HFFc6 (cell line): ENCODE measurements at regions not wholly inside any gene's neighbourhood (a gene's known extent, or its start where the extent isn't known, plus 50 kb on each side); places are given as distances from the start of the nearest gene placed in this dataset.

Experiments used
- DNase-seq: peaks from one replicate; pipeline ENCODE4 v3.0.0-alpha.2; 2018
- H3K27ac Mint-ChIP-seq: 2 replicates; pipeline ENCODE4 v1.8.0; 2020; ENCODE audit warnings: mild to moderate bottlenecking, mixed read lengths
- H3K27me3 Mint-ChIP-seq: 2 replicates; pipeline ENCODE4 v1.8.0; 2021; ENCODE audit warnings: mild to moderate bottlenecking, moderate library complexity, mixed read lengths; ENCODE audit not compliant: insufficient read depth
- H3K36me3 Mint-ChIP-seq: 2 replicates; pipeline ENCODE4 v1.8.0; 2021; ENCODE audit warnings: low read depth, mixed read lengths
- H3K4me1 Mint-ChIP-seq: 2 replicates; pipeline ENCODE4 v1.8.0; 2020; ENCODE audit warnings: low read depth, mixed read lengths
- H3K4me3 Mint-ChIP-seq: 2 replicates; pipeline ENCODE4 v1.8.0; 2020; ENCODE audit warnings: mild to moderate bottlenecking, moderate library complexity, mixed read lengths
- H3K9me3 Mint-ChIP-seq: 2 replicates; pipeline ENCODE4 v1.8.0; 2020; ENCODE audit warnings: mild to moderate bottlenecking, mixed read lengths
- TF ChIP-seq, protein P1 (sequence below): fragments of 200-600 bp; sonication (generic); IDR thresholded peaks from 2 replicates; pipeline ENCODE4 v1.5.0; 2021; ENCODE audit warnings: antibody characterized with exemption, mild to moderate bottlenecking

DNA sequence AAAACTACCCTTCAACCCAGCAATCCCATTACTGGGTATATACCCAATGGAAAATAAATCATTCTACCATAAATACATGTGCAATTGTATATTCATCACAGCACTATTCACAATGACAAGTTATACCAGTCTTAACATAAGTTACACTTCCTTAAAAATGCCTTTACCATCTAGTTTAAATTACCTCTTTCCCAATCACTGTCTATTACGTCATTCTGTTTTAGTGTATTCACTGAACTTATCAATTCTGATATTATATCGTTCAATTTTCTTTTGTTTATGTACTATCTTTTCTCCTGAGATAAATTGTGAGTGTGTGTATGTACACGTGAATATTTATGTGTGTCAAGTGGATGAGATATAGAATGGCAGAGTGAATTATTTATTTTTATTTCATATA, 1416.8 kb downstream of the OLFM4 start:
- Mint-ChIP-seq H3K9me3 (peaks cover 13% of the 10 kb centered on the region), H3K27me3 (no peaks in the 10 kb centered on the region), H3K4me1 (no peaks in the 10 kb centered on the region), H3K4me3 (no peak overlapping the region), H3K36me3 (no peaks in the 10 kb centered on the region), H3K27ac (no peak overlapping the region)
- TF ChIP-seq, protein P1, sequence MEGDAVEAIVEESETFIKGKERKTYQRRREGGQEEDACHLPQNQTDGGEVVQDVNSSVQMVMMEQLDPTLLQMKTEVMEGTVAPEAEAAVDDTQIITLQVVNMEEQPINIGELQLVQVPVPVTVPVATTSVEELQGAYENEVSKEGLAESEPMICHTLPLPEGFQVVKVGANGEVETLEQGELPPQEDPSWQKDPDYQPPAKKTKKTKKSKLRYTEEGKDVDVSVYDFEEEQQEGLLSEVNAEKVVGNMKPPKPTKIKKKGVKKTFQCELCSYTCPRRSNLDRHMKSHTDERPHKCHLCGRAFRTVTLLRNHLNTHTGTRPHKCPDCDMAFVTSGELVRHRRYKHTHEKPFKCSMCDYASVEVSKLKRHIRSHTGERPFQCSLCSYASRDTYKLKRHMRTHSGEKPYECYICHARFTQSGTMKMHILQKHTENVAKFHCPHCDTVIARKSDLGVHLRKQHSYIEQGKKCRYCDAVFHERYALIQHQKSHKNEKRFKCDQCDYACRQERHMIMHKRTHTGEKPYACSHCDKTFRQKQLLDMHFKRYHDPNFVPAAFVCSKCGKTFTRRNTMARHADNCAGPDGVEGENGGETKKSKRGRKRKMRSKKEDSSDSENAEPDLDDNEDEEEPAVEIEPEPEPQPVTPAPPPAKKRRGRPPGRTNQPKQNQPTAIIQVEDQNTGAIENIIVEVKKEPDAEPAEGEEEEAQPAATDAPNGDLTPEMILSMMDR = no peak
- no peak for DNase-seq

DNA sequence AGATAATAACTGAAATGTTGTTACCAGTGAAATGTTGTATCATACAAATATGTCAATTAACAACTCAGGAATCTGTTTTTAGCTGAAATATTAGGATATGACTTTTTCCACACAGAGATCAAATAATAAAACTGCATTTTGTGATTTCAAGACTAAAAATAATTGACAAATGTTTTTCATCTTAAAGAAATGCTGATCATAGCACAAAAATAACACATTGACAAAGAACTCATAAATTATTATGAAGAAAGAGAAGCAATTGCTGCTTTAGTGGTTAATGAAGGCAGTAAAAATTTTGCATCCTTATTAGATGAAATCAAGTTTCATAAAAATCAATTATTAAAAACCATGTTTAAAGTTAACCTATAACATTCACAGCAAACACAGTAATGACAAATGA, 1417.3 kb downstream of the OLFM4 start:
- Mint-ChIP-seq H3K27ac (no peak overlapping the region), H3K36me3 (no peaks in the 10 kb centered on the region; the same call in 1 of the 2 replicates), H3K9me3 (peaks cover 17% of the 10 kb centered on the region), H3K27me3 (no peaks in the 10 kb centered on the region), H3K4me3 (no peak overlapping the region), H3K4me1 (no peaks in the 10 kb centered on the region)
- TF ChIP-seq, protein P1 = no peak
- no peak for DNase-seq

DNA sequence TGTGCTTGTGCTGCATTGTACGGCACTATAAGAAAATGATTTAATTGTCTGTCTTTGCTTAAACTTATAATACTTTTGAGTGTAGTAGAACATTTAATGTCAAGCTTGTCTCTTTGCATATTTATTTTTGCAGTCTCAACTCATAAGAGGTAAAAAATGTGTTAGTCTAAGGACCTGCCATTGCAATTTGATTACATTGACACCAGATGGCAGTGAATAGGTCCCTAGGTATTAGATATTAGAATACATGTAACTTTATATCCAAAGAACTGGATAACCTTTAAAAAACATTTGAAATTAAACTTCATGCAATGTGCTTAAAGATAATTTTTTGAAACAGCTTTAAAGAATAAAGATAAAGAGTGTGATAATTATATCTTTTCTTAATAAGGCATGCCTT, 1421.3 kb downstream of the OLFM4 start:
- TF ChIP-seq, protein P1 = no peak
- Mint-ChIP-seq H3K9me3 (peaks cover 43% of the 10 kb centered on the region), H3K27ac (no peak overlapping the region), H3K4me1 (no peaks in the 10 kb centered on the region), H3K4me3 (no peak overlapping the region), H3K36me3 (peaks cover 4% of the 10 kb centered on the region; the same call in 1 of the 2 replicates), H3K27me3 (no peaks in the 10 kb centered on the region)
- DNase-seq = no peak

DNA sequence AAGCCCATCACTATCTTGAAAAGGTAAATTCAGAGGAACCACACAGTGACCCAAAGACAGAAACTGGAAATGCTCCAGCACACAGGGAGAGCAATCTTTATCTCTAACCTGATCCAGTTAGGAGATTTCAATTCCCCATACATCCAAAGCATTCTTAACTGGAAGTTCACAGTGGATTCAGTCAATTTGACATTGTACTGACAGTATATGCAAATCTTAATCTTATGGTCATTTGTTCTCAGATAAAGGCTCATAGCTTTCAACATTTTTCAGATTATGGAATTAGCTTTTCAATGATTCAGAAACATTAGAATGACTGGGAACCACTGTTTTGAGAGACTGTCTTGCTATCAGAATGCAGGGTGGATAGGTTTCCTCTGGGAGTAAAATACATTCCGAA, 1455.6 kb downstream of the OLFM4 start:
- TF ChIP-seq, protein P1 = no peak
- no peak for DNase-seq
- Mint-ChIP-seq H3K4me1 (no peaks in the 10 kb centered on the region), H3K9me3 (peaks cover 39% of the 10 kb centered on the region), H3K36me3 (no peaks in the 10 kb centered on the region), H3K4me3 (no peak overlapping the region), H3K27ac (no peak overlapping the region), H3K27me3 (no peaks in the 10 kb centered on the region)

DNA sequence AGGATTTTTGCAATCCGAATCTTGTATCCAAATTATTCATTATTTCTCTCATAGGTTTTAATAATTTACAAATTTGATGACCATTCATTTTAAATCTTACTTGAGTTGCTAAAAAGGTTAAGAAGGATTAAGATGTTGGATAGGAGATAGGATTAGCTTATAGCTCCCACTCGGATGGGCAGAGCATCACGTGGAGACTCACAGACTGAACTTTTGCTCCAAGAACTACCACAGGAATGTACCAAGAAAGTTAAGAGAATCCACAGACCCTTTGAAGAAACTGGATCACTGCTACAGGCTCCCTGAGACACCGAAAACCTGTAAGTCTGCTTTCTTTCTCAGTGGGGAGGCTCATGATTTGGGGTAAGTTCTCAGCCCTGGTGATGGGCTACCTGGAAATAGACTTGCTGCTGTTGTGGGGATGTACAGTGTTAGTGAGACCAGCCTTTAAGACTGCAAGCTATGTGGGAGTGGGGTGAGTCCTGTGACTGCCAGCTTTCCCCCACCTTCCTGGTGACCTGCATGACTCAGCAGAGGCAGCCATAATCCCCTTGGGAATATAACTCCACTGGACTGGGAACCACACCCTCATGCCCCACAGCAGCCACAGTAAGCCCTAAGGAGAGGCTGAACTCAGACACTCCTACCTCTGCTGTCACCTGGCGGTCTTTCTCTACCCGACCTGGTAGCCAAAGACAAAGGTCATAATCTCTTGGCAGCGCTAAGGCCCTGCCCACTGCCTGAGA, 1458.0 kb downstream of the OLFM4 start:
- TF ChIP-seq, protein P1 = no peak
- Mint-ChIP-seq H3K4me3 (no peak overlapping the region), H3K27me3 (no peaks in the 10 kb centered on the region), H3K36me3 (no peaks in the 10 kb centered on the region), H3K4me1 (no peaks in the 10 kb centered on the region), H3K27ac (no peak overlapping the region), H3K9me3 (peaks cover 60% of the 10 kb centered on the region)
- DNase-seq = no peak
